ENCODE measurements at regions not wholly inside any gene's neighbourhood (a gene's known extent, or its start where the extent isn't known, plus 50 kb on each side); places are given as distances from the start of the nearest gene placed in this dataset.

DNA sequence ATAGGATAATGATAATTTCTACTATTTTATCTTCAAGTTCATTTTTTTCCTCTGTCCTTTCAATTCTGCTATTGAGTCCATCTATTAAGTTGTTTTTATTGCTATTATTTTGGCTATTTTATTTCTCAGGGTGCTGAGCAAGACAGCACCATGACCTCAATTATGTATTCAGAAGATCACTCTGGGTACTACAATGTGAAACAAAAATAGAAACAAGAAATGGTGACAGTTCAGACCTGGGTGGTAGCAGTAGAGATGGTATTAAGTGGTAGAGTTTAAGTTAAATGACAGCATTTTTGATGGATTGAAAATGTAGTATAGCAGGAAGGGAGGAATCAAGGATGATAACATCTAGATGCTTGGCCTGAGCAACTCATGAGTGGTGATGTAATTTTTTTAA lies 655.3 kb upstream of the PLXNA2 start:
- TF ChIP-seq, protein P1, sequence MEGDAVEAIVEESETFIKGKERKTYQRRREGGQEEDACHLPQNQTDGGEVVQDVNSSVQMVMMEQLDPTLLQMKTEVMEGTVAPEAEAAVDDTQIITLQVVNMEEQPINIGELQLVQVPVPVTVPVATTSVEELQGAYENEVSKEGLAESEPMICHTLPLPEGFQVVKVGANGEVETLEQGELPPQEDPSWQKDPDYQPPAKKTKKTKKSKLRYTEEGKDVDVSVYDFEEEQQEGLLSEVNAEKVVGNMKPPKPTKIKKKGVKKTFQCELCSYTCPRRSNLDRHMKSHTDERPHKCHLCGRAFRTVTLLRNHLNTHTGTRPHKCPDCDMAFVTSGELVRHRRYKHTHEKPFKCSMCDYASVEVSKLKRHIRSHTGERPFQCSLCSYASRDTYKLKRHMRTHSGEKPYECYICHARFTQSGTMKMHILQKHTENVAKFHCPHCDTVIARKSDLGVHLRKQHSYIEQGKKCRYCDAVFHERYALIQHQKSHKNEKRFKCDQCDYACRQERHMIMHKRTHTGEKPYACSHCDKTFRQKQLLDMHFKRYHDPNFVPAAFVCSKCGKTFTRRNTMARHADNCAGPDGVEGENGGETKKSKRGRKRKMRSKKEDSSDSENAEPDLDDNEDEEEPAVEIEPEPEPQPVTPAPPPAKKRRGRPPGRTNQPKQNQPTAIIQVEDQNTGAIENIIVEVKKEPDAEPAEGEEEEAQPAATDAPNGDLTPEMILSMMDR (IDR thresholded peaks at IDR 0.05) = no peak
- TF ChIP-seq POLR2A (IDR thresholded peaks at IDR 0.05) (no peak), POLR2AphosphoS5 (IDR thresholded peaks at IDR 0.05; ENCODE audit: insufficient read depth in 1 of 2, low read depth in 1 of 2) (no peak)
